Uterus (tissue), 2 donors: ENCODE measurements at regions not wholly inside any gene's neighbourhood (a gene's known extent, or its start where the extent isn't known, plus 50 kb on each side); places are given as distances from the start of the nearest gene placed in this dataset.

Source experiments
- CTCF ChIP-seq, 4 experiments: fragments of 200-600 bp in 2 of 4; fragments of 450-650 bp in 2 of 4; sonication (generic) in 2 of 4; IDR thresholded peaks; one replicate each; pipeline ENCODE4 v1.5.1; 2016 to 2019; ENCODE audit warnings: antibody characterized with exemption in 4 of 4, mild to moderate bottlenecking in 2 of 4, moderate library complexity in 1 of 4
- POLR2A ChIP-seq, 2 donors: fragments of 450-650 bp; IDR thresholded peaks; one replicate each; pipeline ENCODE4 v1.6.1; 2016; ENCODE audit warnings: antibody characterized with exemption in 2 of 2, mild to moderate bottlenecking in 1 of 2, moderate library complexity in 1 of 2

GRCh38 chr11:28448186-28448585 lies 340.0 kb downstream of the METTL15 start:
- TF ChIP-seq CTCF (IDR thresholded peaks at IDR 0.05) (no peak), POLR2A (IDR thresholded peaks at IDR 0.05) (no peak)
